ENCODE measurements at regions not wholly inside any gene's neighbourhood (a gene's known extent, or its start where the extent isn't known, plus 50 kb on each side); places are given as distances from the start of the nearest gene placed in this dataset.

GRCh38 chr6:16974704-16975359 lies 127.0 kb upstream of the STMND1 start:
- Mint-ChIP-seq H3K27me3 (ENCODE audit: unreplicated experiment) (peaks cover 89% of the 10 kb centered on the region), H3K4me1 (ENCODE audit: low read depth, unreplicated experiment) (no peaks in the 10 kb centered on the region), H3K4me3 (ENCODE audit: low read depth, unreplicated experiment) (no peak overlapping the region), H3K9me3 (ENCODE audit: low read depth, unreplicated experiment) (no peaks in the 10 kb centered on the region), H3K27ac (ENCODE audit: unreplicated experiment) (no peak overlapping the region), H3K36me3 (ENCODE audit: insufficient read depth, unreplicated experiment) (no peaks in the 10 kb centered on the region)
- BruUV-seq (replicated peaks), result no TSS peak
- TF ChIP-seq CTCF (IDR thresholded peaks at IDR 0.05; ENCODE audit: unreplicated experiment), result no peak
- intact Hi-C loops (cut with micrococcal nuclease; ENCODE audit: unreplicated experiment), result no loop called here
- no peak for DNase-seq
- CTCF ChIA-PET, result no interaction called here

- no peak for TF ChIP-seq CTCF (IDR thresholded peaks at IDR 0.05; ENCODE audit: unreplicated experiment)
- peaks cover 89% of the 10 kb centered on the region for H3K27me3 Mint-ChIP-seq (ENCODE audit: unreplicated experiment)
- no TSS peak for BruUV-seq (replicated peaks)
- no peak for DNase-seq
- CTCF ChIA-PET, result no interaction called here
- no peaks in the 10 kb centered on the region for H3K4me1 Mint-ChIP-seq (ENCODE audit: low read depth, unreplicated experiment)
- H3K36me3 Mint-ChIP-seq (ENCODE audit: insufficient read depth, unreplicated experiment), result no peaks in the 10 kb centered on the region
- no peak overlapping the region for H3K4me3 Mint-ChIP-seq (ENCODE audit: low read depth, unreplicated experiment)
- intact Hi-C loops (cut with micrococcal nuclease; ENCODE audit: unreplicated experiment), result no loop called here
- no peaks in the 10 kb centered on the region for H3K9me3 Mint-ChIP-seq (ENCODE audit: low read depth, unreplicated experiment)
- H3K27ac Mint-ChIP-seq (ENCODE audit: unreplicated experiment), result no peak overlapping the region
These were observed 127.5 kb upstream of the STMND1 start for GRCh38 chr6:16974387-16974673.

DNA sequence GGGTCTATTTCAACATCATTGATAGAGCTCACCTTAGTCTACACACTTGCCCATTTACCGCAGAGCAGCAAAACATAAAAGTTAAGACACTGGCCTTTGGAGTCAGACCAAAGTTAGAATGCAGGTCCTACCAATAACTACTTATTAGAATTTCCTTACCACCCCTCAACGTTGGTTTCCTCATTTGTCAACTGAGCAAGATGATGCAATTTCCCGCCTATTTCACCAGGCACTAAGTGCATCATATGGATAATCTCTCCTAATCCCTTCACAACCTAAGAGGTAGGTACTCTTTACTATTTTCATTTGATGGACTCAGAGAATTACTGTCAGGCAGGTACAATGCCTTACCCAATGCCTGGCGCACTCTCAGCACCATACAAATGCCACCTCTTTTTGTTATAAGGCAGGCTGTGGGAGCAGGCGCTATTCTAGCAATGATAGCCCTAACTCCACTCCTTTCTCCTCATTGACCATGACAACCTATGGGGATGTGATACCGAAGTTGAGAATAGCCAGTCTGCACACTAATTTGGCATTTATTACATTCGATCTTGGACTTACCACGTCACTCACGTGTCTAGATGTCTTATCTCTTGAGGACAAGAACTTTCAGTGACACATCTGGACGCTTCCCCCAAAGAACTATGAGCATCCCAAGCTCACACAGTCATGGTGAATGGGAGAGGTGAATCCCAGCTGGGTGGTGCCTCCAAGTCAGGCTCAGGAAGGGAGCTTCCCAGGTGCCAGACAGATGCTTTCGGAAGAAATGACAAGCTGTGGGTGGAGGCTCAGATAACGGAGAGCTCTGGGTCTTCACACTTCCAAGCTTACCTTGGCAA lies 128.1 kb upstream of the STMND1 start:
- BruUV-seq (replicated peaks), result no TSS peak
- intact Hi-C loops (cut with micrococcal nuclease; ENCODE audit: unreplicated experiment), result no loop called here
- CTCF ChIA-PET, result no interaction called here
- no peaks in the 10 kb centered on the region for H3K9me3 Mint-ChIP-seq (ENCODE audit: low read depth, unreplicated experiment)
- no peak for DNase-seq
- no peak overlapping the region for H3K27ac Mint-ChIP-seq (ENCODE audit: unreplicated experiment)
- TF ChIP-seq CTCF (IDR thresholded peaks at IDR 0.05; ENCODE audit: unreplicated experiment), result no peak
- H3K27me3 Mint-ChIP-seq (ENCODE audit: unreplicated experiment), result peaks cover 87% of the 10 kb centered on the region
- H3K36me3 Mint-ChIP-seq (ENCODE audit: insufficient read depth, unreplicated experiment), result no peaks in the 10 kb centered on the region
- no peak overlapping the region for H3K4me3 Mint-ChIP-seq (ENCODE audit: low read depth, unreplicated experiment)
- no peaks in the 10 kb centered on the region for H3K4me1 Mint-ChIP-seq (ENCODE audit: low read depth, unreplicated experiment)

- H3K4me1 Mint-ChIP-seq (ENCODE audit: low read depth, unreplicated experiment), result no peaks in the 10 kb centered on the region
- no peak overlapping the region for H3K27ac Mint-ChIP-seq (ENCODE audit: unreplicated experiment)
- H3K27me3 Mint-ChIP-seq (ENCODE audit: unreplicated experiment), result peaks cover 80% of the 10 kb centered on the region
- H3K9me3 Mint-ChIP-seq (ENCODE audit: low read depth, unreplicated experiment), result no peaks in the 10 kb centered on the region
- H3K4me3 Mint-ChIP-seq (ENCODE audit: low read depth, unreplicated experiment), result no peak overlapping the region
- BruUV-seq (replicated peaks), result no TSS peak
- DNase-seq, result no peak
- intact Hi-C loops (cut with micrococcal nuclease; ENCODE audit: unreplicated experiment), result no loop called here
- no peaks in the 10 kb centered on the region for H3K36me3 Mint-ChIP-seq (ENCODE audit: insufficient read depth, unreplicated experiment)
- TF ChIP-seq CTCF (IDR thresholded peaks at IDR 0.05; ENCODE audit: unreplicated experiment), result no peak
- CTCF ChIA-PET, result no interaction called here
These were observed 128.8 kb upstream of the STMND1 start for GRCh38 chr6:16973051-16973450.

Measured in Calu3 (cell line).